ENCODE measurements at regions not wholly inside any gene's neighbourhood (a gene's known extent, or its start where the extent isn't known, plus 50 kb on each side); places are given as distances from the start of the nearest gene placed in this dataset.

DNA sequence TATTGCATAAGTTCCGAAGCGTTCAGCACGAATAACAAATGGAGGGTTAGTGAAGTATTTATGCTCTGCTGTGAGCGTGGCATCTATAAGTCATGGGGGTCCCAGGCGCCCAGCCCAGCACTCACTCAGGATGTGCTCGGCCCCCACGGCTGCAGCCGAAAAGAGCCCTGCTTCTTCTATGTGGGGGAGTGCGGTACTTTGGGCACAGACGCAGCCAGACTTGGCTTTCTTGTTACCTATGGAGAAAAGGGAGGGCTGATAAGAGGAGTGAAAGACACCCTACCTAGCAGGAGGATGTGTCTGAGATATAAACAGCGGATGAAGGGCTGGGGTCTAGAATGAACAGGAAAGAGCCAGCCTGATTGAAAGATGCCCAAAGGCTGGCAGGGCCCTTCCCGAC lies 51.4 kb downstream of the MRPL36 start:
- in situ Hi-C loops (cut with HindIII; ENCODE audit: low sequenced_read_pairs) = no loop called here
- DNase-seq (ENCODE audit: low read depth) = no peak

DNA sequence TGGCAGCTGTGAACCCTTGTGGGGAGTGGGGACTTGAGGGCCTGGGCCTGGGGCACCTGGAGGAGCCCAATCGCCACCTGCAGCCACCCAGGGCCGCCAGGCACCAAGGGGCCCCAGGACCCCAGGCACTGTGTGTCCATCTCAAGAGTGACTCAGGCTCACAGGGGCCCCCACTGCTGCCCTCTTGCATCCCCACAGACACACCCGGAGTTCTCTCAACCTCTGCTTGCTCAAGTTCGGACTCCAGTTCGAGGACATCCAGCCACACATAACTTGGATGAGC lies 51.9 kb downstream of the MRPL36 start:
- in situ Hi-C loops (cut with HindIII; ENCODE audit: low sequenced_read_pairs) = no loop called here
- TF ChIP-seq, protein P1, sequence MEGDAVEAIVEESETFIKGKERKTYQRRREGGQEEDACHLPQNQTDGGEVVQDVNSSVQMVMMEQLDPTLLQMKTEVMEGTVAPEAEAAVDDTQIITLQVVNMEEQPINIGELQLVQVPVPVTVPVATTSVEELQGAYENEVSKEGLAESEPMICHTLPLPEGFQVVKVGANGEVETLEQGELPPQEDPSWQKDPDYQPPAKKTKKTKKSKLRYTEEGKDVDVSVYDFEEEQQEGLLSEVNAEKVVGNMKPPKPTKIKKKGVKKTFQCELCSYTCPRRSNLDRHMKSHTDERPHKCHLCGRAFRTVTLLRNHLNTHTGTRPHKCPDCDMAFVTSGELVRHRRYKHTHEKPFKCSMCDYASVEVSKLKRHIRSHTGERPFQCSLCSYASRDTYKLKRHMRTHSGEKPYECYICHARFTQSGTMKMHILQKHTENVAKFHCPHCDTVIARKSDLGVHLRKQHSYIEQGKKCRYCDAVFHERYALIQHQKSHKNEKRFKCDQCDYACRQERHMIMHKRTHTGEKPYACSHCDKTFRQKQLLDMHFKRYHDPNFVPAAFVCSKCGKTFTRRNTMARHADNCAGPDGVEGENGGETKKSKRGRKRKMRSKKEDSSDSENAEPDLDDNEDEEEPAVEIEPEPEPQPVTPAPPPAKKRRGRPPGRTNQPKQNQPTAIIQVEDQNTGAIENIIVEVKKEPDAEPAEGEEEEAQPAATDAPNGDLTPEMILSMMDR (IDR thresholded peaks at IDR 0.05; ENCODE audit: low read depth, low read length, missing control alignments) = no peak
- no peak overlapping the region for H3K4me3 ChIP-seq (ENCODE audit: low read depth, low read length)
- no peak for DNase-seq (ENCODE audit: low read depth)

More for the DNA sequence above, 51.4 kb downstream of the MRPL36 start:
- no peak overlapping the region for H3K4me3 ChIP-seq (ENCODE audit: low read depth, low read length)
- TF ChIP-seq, protein P1 (IDR thresholded peaks at IDR 0.05; ENCODE audit: low read depth, low read length, missing control alignments) = no peak

DNA sequence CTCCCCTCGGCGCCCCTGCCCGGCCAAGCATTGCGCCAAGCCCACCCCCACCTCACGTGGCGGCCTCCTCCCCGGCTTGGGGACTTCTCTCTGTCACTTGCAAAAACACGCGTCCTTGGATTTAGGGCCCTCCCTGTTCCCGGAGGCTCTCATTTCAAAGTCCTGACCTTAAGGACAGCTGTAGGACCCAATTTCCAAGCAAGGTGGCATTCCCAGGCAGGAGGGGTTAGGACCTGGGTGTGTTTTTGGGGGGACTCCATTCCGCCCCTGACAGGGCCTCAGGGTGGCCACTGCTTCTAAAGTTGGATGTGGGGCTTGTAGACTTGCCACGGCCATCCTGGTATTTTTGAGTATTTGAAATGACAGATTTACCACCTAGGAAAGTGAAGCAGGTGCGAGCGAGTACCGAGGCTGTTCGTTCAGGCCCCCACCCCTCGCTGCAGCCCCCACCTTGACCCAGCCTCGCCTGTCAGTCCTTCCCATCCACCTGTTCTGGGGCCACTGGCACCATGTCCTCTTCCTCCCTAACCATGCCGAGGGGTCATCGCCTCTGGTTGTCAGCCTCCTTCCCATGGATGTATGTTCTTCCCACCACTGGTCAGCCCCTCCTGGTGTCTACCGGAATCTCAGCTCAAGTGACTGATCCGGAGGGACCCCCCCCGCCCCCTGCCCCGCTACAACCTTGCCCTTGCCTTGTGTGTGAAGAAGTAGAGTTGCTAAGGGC lies 52.4 kb downstream of the MRPL36 start:
- H3K4me3 ChIP-seq (ENCODE audit: low read depth, low read length) = no peak overlapping the region
- TF ChIP-seq, protein P1 (IDR thresholded peaks at IDR 0.05; ENCODE audit: low read depth, low read length, missing control alignments) = no peak
- DNase-seq (ENCODE audit: low read depth) = no peak
- in situ Hi-C loops (cut with HindIII; ENCODE audit: low sequenced_read_pairs) = no loop called here

DNA sequence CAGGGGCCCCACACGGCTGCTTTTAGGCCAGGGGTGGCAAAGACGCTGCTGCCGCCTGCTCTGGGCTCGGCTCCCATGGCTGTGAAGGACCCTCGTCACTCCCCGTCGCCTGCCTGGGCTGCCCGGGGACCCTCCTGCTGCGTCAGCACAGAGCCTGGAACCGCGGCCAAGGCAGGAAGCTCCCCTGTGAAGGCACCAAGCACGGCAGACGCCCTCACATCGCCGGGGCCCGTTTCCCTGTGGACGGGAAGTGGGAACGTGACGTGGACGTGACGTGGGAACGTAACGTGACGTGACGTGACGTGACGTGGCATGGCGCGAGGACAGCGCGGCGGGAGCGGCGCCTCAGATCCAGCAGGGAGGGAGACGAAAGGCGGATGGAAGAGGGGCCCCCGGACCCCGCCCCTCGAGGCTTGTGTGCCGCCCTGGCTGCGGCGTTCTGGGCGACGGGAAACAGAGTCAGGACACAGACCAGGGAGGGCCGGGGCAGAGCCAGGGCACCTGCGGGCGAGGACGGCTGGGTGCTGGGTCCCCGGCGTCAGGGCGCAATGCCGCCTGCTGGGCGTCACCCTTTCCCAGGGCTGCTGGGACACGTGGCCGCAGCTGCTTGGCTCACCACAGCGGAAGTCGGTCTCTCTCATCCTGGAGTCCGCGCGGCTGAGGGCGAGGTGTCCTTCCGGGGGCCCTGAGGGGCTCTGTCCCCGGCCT lies 53.1 kb downstream of the MRPL36 start:
- TF ChIP-seq, protein P1 (IDR thresholded peaks at IDR 0.05; ENCODE audit: low read depth, low read length, missing control alignments) = no peak
- no peak for DNase-seq (ENCODE audit: low read depth)
- in situ Hi-C loops (cut with HindIII; ENCODE audit: low sequenced_read_pairs) = no loop called here
- no peak overlapping the region for H3K4me3 ChIP-seq (ENCODE audit: low read depth, low read length)

DNA sequence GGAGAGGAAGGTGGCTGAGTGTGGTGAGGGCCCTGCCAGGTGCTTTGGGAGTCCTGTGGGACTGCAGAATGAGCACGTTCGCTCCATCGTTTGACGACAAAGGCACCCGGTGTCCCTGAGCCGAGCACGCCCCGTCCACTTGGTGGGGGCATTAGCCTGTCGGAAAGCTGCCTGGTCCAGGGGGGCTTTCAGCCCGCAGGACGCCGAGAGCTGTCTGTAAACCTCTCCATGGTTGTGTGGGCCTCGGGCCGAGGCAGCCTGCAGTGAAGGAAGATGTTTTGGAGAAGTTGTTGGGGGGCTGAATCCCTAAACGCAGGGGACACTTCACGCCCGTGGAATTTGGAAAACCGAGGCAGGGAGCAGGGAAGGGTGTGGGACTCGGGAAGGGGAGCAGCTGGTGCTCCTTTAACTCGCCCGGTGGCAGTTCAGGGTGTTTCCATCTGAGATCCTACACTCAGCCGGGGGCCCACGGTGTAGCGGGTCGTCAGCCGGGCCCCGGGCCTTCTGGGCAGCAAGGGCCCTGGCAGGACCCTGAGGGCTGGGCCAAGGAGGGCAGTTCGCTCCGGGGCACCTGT lies 53.8 kb downstream of the MRPL36 start:
- no peak overlapping the region for H3K4me3 ChIP-seq (ENCODE audit: low read depth, low read length)
- in situ Hi-C loops (cut with HindIII; ENCODE audit: low sequenced_read_pairs) = no loop called here
- no peak for DNase-seq (ENCODE audit: low read depth)
- TF ChIP-seq, protein P1 (IDR thresholded peaks at IDR 0.05; ENCODE audit: low read depth, low read length, missing control alignments) = no peak

DNA sequence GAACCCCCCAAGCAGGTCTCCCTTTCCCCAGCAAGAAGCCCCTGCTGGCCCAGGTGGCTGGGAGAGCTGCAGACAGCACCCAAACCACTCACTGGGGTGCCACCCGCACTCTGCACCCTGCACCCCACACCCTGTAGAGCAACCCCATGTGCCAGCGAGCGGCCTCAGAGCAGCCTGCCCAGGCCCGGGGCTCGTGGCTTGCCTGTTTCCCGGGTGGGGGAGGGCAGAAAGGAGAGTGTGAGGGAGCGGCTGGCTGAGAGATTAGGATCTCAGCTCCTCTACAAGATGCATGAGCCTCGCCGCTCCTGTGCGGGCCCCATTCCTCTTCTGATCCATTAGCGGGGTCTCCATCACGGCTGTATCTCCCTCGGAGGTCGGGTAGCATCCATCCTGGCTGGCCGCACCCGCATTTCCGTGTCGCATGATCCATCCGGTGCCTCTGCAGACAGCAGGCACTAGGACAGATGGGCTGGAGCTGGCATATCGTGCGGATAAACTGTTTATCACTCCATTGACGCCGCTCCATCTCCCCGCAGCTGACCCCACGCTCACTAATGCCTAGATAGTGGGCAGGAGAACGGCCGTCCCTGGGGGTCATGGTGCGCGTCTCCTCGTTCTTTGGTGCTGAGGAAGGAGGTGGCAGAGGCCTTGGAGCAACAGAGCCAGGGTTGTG lies 54.4 kb downstream of the MRPL36 start:
- TF ChIP-seq, protein P1 (IDR thresholded peaks at IDR 0.05; ENCODE audit: low read depth, low read length, missing control alignments) = no peak
- H3K4me3 ChIP-seq (ENCODE audit: low read depth, low read length) = no peak overlapping the region
- no peak for DNase-seq (ENCODE audit: low read depth)
- in situ Hi-C loops (cut with HindIII; ENCODE audit: low sequenced_read_pairs) = no loop called here

Measured in astrocyte of the cerebellum (primary cell).